ENCODE measurements at regions not wholly inside any gene's neighbourhood (a gene's known extent, or its start where the extent isn't known, plus 50 kb on each side); places are given as distances from the start of the nearest gene placed in this dataset.

DNA sequence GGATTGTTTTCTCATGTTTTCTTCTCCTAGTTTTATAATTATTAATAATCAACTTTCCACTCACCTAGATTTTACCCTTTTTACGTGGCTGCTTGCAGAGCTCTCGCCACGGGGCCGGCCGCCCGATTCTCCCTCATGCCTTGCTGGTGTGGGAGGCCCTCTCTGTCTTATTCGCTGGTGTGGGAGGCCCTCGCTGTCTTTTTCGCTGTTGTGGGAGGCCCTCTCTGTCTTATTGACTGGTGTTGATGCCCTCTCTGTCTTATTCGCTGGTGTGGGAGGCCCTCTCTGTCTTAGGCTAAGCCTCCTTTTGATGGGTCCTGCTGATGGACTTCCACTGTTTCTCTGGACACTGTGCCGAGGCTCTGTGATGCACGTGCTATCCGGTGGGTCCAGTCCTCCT, 161.3 kb upstream of the IRX2 start:
- DNase-seq (no peak), ATAC-seq (no peak)

DNA sequence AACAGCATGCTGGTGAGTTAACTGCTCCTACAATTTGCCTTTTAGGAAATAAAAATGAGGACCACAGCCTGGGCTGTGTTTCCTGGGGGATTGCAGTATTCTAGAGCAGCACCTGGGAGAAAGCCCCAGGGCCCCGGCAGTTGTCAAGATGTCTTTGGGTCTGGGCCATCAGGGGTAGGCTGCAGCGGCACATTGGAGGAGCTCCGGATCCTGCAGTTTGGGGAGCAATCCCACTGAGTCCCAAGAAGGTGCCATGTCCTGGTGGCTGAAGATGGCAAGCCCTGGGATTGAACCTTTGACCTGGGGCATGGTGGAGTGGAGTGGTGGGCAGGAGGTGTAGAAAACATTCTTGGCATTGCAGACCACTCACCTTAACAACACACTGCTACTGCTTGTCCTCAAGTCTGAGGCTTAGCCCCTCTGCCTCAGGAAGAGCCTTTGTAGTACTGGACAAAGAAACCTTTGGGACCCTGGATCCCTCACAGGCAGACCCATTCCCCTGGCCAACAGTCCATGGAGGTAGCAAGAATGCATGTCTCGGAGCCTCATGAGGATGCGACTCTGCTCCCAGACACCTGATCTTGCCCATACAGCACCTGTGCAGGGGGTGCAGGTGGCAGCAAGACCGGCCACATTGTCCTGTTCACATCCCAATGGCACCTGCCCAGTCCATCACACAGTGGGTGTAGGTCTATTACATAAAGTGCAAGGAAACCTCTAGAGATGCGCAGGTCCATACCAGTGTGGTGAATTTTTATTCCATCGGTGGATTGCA, 159.1 kb upstream of the IRX2 start:
- DNase-seq = no peak
- no peak for ATAC-seq

GRCh38 chr5:2909035-2909434, 157.6 kb upstream of the IRX2 start:
- ATAC-seq (no peak), DNase-seq (no peak)

- DNase-seq (no peak), ATAC-seq (no peak)
Observed at GRCh38 chr5:2908086-2908485, 156.6 kb upstream of the IRX2 start.

DNA sequence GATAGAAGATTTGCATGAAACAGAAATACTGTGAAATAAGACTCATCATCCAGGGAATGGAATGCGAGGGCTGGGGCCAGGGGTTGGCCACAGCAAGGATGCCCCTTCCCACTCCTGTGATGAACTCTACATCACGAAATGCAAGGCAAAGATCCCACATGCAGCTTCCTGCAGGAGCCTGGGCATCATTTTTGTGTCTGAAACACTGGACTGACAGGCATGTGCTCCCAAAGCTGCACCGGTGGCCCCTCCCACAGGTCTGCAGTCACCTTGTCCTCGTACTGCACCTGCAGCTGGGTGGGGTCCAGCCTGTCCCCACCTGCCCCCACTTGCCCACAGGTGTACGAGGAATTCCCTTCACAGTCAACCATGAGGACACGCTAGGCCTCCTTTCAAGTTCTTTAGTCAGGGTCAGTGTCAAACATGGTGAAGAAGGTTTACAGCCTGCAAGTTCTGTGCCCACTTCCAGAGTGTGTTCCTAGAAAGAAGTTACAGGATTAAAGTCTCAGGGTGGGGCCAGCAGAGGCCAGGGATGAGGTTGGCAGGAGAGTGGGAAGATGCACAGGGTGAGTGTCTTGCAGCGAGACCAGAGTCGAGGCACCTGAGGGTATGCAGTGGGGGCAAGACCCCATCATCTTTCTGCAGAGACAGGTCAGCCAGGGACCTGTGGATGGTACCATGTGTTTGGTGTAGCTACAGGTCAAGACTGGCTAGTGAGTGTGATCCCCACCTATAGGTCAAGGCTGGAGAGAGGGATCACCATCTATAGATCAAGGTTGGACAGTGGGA, 155.0 kb upstream of the IRX2 start:
- ATAC-seq (no peak), DNase-seq (no peak)

- no peak for ATAC-seq
Observed at GRCh38 chr5:2905741-2906140, 154.3 kb upstream of the IRX2 start.

DNA sequence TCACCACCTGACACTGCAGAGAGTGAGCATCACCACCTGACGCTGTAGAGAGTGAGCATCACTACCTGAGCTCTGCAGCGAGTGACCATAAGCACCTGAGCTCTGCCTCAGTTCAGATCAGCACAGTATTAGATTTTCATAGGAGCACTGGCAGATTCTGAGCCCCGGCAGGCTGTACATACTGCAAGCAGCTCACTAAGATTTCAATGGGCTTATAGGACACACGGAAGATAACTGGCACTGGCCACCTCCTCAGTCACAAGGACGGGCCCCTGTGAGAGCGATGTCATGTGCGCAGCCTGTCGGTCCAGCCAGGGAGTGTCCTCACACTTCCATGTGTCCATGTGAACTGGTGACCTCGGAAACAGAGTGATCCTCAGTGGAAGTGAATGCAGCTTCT, 153.5 kb upstream of the IRX2 start:
- no peak for ATAC-seq
- no peak for DNase-seq

More at GRCh38 chr5:2905741-2906140, 154.3 kb upstream of the IRX2 start:
- no peak for DNase-seq

DNA sequence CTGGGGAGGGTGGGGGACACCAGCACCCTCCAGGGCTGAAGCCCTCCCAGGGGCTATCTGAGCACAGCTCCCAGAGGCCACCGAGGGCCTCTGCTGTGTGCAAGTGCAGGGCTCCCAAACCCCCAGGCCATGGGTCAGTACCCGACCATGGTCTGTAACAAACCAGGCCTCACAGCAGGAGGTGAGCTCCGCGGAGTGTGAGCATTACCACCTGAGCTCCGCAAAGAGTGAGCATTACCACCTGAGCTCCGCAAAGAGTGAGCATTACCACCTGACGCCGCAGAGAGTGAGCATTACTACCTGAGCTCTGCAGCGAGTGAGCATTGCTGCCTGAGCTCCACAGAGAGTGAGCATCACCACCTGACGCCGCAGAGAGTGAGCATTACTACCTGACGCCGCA, 152.9 kb upstream of the IRX2 start:
- DNase-seq = no peak
- ATAC-seq = no peak

GRCh38 chr5:2903451-2904395, 152.2 kb upstream of the IRX2 start:
- DNase-seq (no peak), ATAC-seq (no peak)

- DNase-seq (no peak), ATAC-seq (no peak)
Observed at GRCh38 chr5:2902742-2903297, 151.3 kb upstream of the IRX2 start.

- ATAC-seq = no peak
- DNase-seq = no peak
Observed at GRCh38 chr5:2902186-2902585, 150.7 kb upstream of the IRX2 start.

DNA sequence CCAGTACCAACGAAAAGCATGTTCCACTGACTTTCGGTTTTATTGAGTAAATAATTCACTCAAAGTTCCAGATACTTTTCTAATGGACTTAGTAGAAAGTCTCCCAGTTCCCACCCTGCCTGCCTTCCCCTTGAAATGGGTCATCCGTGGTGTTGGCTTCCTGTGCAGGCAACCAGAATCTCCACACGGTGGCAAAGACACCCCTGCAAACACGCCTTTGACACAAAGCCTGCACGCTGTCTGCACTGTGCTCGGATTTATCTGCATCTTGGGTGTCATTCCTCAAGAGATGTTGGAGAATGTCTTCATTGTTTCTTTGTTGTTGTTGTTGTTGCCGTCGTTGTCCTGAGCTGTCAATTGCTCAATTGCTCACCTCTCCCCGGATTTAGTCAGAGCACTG, 150.0 kb upstream of the IRX2 start:
- ATAC-seq (no peak), DNase-seq (no peak)

GRCh38 chr5:2901096-2901495, 149.6 kb upstream of the IRX2 start:
- ATAC-seq = no peak

DNA sequence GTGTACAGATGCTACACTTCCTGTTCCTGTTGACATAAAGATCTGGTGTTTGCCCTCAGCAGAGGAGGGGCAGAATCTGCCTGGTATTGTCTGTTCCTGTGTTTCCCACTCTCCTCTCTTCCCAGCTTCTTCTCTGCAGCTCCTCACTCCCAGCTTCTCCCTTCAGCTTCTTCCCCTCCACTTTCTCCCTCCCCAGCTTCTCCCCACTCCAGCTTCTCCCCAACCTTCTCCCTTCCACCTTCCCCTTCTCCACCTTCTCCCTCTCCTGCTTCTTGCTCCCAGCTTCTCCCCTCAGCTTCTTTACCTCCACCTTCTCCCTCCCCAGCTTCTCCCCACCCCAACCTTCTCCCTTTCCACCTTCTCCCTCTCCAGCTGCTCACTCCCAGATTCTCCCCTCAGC, 148.9 kb upstream of the IRX2 start:
- ATAC-seq = no peak

More at GRCh38 chr5:2901096-2901495, 149.6 kb upstream of the IRX2 start:
- DNase-seq = no peak

DNA sequence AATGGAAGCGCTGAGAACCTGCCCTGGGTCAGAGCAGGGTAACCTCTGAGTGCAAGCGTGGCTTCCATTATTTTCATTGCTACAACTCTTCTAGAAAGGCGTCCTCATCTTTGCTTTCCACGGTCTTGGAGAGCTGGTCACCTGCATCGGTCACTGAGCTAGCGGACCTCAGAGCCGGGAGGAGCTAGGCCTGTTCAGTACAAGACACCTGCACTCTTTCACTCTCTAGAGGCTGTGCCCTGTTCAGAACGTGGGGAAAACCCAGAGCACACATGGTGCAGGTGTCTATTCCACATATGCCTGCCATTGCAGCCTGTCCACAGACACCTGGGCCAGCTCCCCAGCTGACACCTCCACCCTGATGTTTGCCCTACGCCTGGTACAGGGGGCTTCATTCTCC, 147.8 kb upstream of the IRX2 start:
- ATAC-seq (no peak), DNase-seq (no peak)

More for the DNA sequence above, 148.9 kb upstream of the IRX2 start:
- DNase-seq = no peak

- no peak for DNase-seq
- no peak for ATAC-seq
Observed at GRCh38 chr5:2898661-2899060, 147.2 kb upstream of the IRX2 start.

GRCh38 chr5:2897276-2897961, 145.9 kb upstream of the IRX2 start:
- no peak for DNase-seq
- peak; percentile 28 for ATAC-seq

- DNase-seq = no peak
- no peak for ATAC-seq
Observed at GRCh38 chr5:2896371-2897275, 145.1 kb upstream of the IRX2 start.

DNA sequence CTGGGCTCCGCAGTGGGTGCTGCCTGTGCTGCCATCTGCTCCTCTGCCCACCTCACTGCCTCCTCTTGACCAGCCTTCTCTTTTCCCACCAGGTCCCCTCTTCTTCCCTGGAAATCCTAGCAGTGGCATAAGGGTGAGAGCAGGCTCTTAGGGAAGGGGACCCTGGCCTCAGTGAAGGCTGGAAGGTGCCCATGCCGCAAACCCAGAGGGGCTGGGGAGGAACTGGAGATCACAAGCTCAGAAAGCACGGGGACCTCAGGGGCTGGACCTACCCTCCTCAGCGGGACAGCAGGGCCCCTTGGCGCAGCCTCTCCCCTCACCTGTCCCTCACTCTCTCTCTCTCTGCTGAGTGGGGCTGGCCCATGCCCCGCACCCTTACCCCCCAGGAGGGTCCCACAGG, 144.4 kb upstream of the IRX2 start:
- ATAC-seq (no peak), DNase-seq (no peak)

- ATAC-seq (no peak), DNase-seq (no peak)
Observed at GRCh38 chr5:2895196-2895595, 143.7 kb upstream of the IRX2 start.

- ATAC-seq (no peak), DNase-seq (no peak)
Observed at GRCh38 chr5:2894736-2895135, 143.3 kb upstream of the IRX2 start.

Measured in stimulated activated naive CD8-positive, alpha-beta T cell treated with anti-CD3 and anti-CD28 coated beads, Interleukin-15, Interleukin-2, amounts not matched to agents 100 U/mL and 50 U/mL, for 24 hours (primary cell).